ENCODE measurements at regions not wholly inside any gene's neighbourhood (a gene's known extent, or its start where the extent isn't known, plus 50 kb on each side); places are given as distances from the start of the nearest gene placed in this dataset.

DNA sequence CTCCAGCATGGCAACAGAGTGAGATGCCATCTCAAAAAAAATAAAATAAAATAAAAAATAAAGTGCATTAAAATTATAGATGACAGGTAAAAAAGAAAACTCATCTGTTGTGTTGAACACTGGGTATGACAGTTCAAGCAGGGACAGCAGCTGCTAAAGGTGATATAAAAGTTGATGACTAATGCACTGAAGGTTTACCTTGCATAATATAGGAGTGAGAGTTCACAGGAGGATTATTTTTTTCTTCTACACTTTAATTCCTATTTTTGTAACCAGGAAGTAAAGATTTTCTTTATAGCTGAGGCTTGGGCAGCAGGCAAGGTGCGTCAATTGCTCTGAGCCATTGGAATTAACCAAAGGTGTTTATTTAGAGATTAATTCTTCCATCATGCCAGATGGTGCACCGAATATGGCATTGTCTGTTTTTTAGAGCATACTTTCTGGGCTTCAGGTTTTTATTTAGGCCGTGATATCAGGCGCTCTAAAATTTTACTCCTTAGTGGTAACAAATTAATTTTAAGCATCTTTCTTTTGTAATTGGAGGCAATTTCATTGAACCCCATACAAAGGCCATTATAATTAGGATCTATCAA is 337.0 kb upstream of the SLC10A2 start:
- peak; percentile 33 for DNase-seq

GRCh38 chr13:103395139-103395538 is 328.9 kb upstream of the SLC10A2 start:
- DNase-seq: no peak

GRCh38 chr13:103394618-103395017 is 328.4 kb upstream of the SLC10A2 start:
- DNase-seq: no peak

DNA sequence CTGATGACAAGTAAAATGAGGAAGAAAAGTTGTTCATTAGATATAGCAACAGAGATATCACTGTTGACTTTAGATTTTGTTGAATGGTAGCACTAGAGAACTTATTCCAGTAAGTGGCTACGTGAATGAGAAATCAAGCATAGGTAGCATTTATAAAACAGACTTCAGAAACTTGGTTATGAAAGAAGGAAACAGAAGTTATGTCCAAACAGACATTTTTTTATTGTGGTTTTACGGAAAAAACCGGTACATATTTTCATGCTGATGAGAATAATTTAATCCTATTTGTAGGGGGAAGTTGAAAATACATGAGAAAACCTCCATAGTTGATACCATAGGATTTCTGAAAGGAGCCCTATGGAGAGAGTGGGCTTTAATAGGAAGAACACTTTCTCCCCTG is 325.7 kb upstream of the SLC10A2 start:
- no peak for DNase-seq

DNA sequence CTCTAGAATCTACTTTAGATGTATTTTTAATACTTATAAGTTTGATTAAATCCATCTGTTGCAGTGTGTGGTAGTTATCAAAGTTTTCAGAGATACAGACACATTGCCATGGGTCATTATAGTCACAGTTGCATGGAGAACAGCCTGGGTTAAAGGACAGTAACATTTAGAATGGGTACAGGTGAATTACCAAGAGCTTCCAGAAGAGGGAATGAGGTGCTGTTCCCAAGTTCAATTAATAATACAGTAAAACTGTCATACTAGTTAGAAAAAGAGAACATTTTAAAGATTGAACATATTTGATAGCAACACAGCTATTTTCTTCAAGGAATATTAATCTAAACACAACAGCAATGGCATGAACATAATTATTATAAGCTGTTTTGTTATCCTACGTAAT is 322.6 kb upstream of the SLC10A2 start:
- no peak for DNase-seq

- no peak for DNase-seq
These were observed 320.1 kb upstream of the SLC10A2 start for GRCh38 chr13:103386341-103386740.

- no peak for DNase-seq
These were observed 307.7 kb upstream of the SLC10A2 start for GRCh38 chr13:103373916-103374315.

DNA sequence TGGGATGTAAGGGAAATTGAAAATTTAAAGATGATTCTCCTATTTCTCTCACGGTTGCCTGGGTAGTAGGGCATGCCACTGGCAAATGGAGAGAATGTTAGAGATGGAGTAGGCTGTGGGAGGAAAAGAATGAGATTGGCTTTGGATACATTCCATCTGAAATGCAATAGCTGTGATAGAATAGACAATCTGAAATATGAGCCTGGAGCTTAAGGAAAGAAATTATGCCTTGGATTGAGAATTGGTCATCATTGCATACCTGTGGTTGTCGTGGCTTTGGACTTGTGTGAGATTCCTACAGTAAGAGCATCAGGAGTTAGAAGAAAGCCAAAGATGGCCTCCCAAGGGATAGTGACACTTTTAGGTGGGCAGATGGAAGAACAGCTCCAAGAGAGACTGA is 305.1 kb upstream of the SLC10A2 start:
- DNase-seq: no peak

DNA sequence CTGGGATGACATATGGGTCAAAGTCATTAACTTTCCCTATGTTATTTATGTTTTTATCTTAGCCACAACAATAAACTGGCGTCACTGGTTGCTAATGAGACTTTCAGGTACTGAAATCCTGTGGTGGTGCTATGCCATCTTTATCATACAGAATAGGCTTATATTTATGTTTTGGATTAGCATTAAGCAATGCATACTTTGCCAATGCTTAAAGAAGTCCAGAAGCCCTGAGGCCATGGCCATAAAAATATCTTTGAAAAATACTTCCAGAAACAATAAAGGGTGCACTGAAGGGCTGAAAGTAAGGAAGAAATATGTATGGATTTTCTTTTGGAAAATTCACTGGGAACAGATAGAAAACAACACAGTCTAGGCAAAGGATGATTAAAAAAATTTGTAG is 304.6 kb upstream of the SLC10A2 start:
- no peak for DNase-seq

- no peak for DNase-seq
These were observed 292.2 kb upstream of the SLC10A2 start for GRCh38 chr13:103358255-103358932.

GRCh38 chr13:103356226-103356864 is 290.1 kb upstream of the SLC10A2 start:
- no peak for DNase-seq

GRCh38 chr13:103354171-103354570 is 288.0 kb upstream of the SLC10A2 start:
- no peak for DNase-seq

- DNase-seq: no peak
These were observed 285.0 kb upstream of the SLC10A2 start for GRCh38 chr13:103351035-103351828.

- DNase-seq: no peak
These were observed 283.9 kb upstream of the SLC10A2 start for GRCh38 chr13:103350147-103350546.

- DNase-seq: no peak
These were observed 283.2 kb upstream of the SLC10A2 start for GRCh38 chr13:103349211-103349980.

DNA sequence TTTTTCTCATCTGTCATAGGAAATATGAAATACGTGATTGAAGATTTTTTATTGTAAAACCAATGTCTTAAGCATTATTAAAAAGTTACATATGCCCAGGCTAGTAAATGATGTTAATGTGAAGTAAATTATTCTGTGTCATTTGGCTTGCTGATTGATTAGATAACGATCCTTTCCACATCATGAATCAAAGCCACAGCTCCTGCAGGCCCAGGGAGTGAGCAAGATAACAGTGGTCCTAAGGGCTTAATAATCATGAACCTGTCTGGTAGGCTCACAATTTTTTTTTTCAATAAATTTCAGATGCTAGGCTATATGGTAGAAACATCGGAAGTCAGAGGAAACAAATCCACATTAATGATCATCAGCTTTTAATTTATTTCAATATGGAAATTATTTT is 269.0 kb upstream of the SLC10A2 start:
- no peak for DNase-seq

GRCh38 chr13:103331924-103332323 is 265.7 kb upstream of the SLC10A2 start:
- no peak for DNase-seq

GRCh38 chr13:103328899-103329298 is 262.7 kb upstream of the SLC10A2 start:
- DNase-seq: no peak

- DNase-seq: no peak
These were observed 260.1 kb upstream of the SLC10A2 start for GRCh38 chr13:103326326-103326725.

GRCh38 chr13:103325672-103326071 is 259.5 kb upstream of the SLC10A2 start:
- no peak for DNase-seq

DNA sequence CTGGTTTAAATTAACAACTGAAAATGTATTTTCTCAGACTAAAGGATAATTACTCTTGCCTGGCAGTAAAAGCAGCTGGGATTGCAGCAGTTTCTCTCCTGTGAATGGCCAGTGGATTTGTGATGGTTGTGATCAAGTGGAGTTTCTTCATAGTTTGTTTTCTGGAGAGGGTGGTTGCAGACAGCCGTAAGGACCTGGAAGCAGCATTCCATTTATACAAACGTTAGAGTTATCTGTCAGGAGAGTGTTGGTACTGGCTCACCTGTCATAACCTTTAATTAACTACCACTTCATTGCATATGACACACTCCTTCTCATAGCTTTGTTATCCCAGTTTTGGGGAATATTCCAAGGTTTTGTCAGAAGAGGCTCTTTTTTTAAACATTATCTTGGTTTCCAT is 258.4 kb upstream of the SLC10A2 start:
- DNase-seq: no peak

GRCh38 chr13:103315711-103316110 is 249.5 kb upstream of the SLC10A2 start:
- peak; percentile 9 for DNase-seq

DNA sequence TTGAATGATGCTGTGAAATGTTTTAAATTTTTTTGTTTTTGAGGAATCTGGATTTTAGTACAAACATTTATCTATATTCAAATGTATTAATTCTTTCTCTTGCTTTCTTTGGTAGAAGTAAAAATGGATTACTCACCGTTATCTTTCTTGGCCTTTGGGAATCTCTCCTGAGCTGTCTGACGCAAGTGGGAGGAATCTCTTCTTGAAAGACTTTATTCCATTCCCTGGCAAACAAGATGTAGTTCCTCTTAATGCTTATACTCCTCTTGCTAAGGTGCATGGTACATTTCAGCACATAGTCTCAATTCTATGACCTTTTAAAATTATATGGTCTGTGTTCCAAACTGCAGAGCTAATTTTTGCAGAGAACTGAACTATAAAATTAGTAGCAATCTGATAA is 246.2 kb upstream of the SLC10A2 start:
- DNase-seq: no peak
